T-cell (primary cell): ENCODE measurements at regions not wholly inside any gene's neighbourhood (a gene's known extent, or its start where the extent isn't known, plus 50 kb on each side); places are given as distances from the start of the nearest gene placed in this dataset.

ENCODE experiments used
- ATAC-seq, 4 experiments: fragments of 200-7000 bp in 3 of 4; fragments of 150-1000 bp in 1 of 4; cut with Tn5 transposase; replicated peaks in 1 of 4; 1 replicate in 3 of 4; 2 replicates in 1 of 4; pipeline ENCODE4 v1.10.0; 2021; ENCODE audit warnings: moderate library complexity in 3 of 4, mild to moderate bottlenecking in 2 of 4, moderate number of reproducible peaks in 1 of 4
- CTCF ChIA-PET, 2 donors: fragments of 300-600 bp; sonication (Branson Sonifier 250); formaldehyde crosslinking; loops; one replicate each; lab custom pipeline; 2022; ENCODE audit warnings: antibody characterized with exemption in 2 of 2; lab: Charles Lee
- POLR2A ChIA-PET, 2 donors: fragments of 300-600 bp; sonication (Branson Sonifier 250); formaldehyde crosslinking; loops; one replicate each; lab custom pipeline; 2022; ENCODE audit warnings: antibody characterized with exemption in 2 of 2; lab: Charles Lee
- DNase-seq, 35 experiments: peaks; one replicate each; pipeline versions ENCODE4 v3.0.0 to v3.0.0-alpha.2; 2013 to 2023
- H3K27ac ChIP-seq: one replicate; pipeline ENCODE4 v1.5.1; 2013; ENCODE audit warnings: low read length
- H3K27me3 ChIP-seq, 2 experiments: replicated peaks in 1 of 2; 1 replicate in 1 of 2; 2 replicates in 1 of 2; pipeline versions ENCODE4 v1.6.1 to v1.7.0; 2013; ENCODE audit warnings: low read length in 1 of 2, mixed read lengths in 1 of 2; ENCODE audit not compliant: control insufficient read depth in 2 of 2, insufficient read depth in 2 of 2; ENCODE audit errors: extremely low read depth in 1 of 2
- H3K36me3 ChIP-seq, 2 donors: 1 replicate in 1 of 2; 2 replicates in 1 of 2; pipeline versions ENCODE4 v1.6.1 to v1.7.0; 2013; ENCODE audit warnings: low read length in 1 of 2; ENCODE audit not compliant: control insufficient read depth in 2 of 2, insufficient read depth in 1 of 2; ENCODE audit errors: extremely low read depth in 1 of 2
- H3K4me1 ChIP-seq, 2 experiments: 1 replicate in 1 of 2; 2 replicates in 1 of 2; pipeline versions ENCODE4 v1.6.1 to v1.7.0; 2013; ENCODE audit warnings: low read length in 2 of 2, mixed read lengths in 1 of 2; ENCODE audit not compliant: insufficient read depth in 2 of 2, control insufficient read depth in 1 of 2; ENCODE audit errors: extremely low read depth in 1 of 2
- H3K4me3 ChIP-seq, 2 donors: 1 replicate in 1 of 2; 2 replicates in 1 of 2; pipeline versions ENCODE4 v1.5.1 to v1.7.0; 2013; ENCODE audit warnings: mild to moderate bottlenecking in 2 of 2, low read length in 1 of 2, moderate library complexity in 1 of 2; ENCODE audit not compliant: control insufficient read depth in 1 of 2; ENCODE audit errors: extremely low read depth in 1 of 2
- H3K9me3 ChIP-seq: 2 replicates; pipeline ENCODE4 v1.7.0; 2013
- H3K27ac Mint-ChIP-seq, 2 donors: one replicate each; pipeline ENCODE4 v1.8.0; 2020 to 2021; ENCODE audit warnings: mild to moderate bottlenecking in 2 of 2, mixed read lengths in 2 of 2
- H3K27me3 Mint-ChIP-seq, 2 donors: one replicate each; pipeline ENCODE4 v1.8.0; 2021 to 2022; ENCODE audit warnings: mixed read lengths in 2 of 2
- H3K36me3 Mint-ChIP-seq: one replicate; pipeline ENCODE4 v1.8.0; 2021; ENCODE audit warnings: mixed read lengths
- H3K4me1 Mint-ChIP-seq, 3 donors: one replicate each; pipeline ENCODE4 v1.8.0; 2020 to 2022; ENCODE audit warnings: mixed read lengths in 3 of 3, mild to moderate bottlenecking in 1 of 3
- H3K4me3 Mint-ChIP-seq, 3 donors: one replicate each; pipeline ENCODE4 v1.8.0; 2020 to 2022; ENCODE audit warnings: mild to moderate bottlenecking in 3 of 3, mixed read lengths in 3 of 3, moderate library complexity in 3 of 3
- H3K9me3 Mint-ChIP-seq, 3 donors: one replicate each; pipeline ENCODE4 v1.8.0; 2020 to 2022; ENCODE audit warnings: mixed read lengths in 3 of 3
- WGBS: methylation state at CpG from one replicate; pipeline ENCODE4 v1.1.5; 2013; ENCODE audit warnings: missing lambda C conversion rate; ENCODE audit not compliant: insufficient coverage; 5-methylcytosine and 5-hydroxymethylcytosine counted together

DNA sequence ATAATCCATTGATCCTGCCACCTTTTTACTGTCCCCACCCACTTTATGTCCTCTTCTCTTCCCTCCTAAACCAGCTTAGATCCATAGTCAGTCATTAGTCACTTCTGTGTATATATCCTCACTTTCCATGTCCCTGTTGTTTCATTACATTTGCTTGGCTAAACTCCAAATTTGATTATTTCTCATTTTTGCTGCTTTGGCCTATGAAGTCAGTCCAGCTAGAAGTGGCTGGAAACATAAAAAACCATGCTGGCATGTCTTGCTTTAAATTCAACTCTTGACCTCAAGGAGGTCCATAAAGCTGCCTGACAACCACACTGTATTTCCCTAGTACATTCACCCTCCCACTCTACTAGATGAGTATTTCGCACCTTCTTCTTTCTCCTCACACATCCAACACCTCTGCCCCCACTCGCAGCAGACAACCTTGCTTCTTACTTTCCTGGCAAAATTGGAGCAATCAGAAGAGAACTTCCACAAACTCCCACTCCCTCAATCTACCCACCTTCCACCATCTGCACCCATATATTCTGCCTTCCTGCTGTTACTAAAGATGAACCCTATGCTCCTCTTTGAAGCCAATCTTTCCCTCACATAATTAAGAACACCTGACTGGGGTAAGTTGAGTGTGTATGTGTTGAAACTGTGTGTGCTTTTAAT, 72.1 kb downstream of the ZNF648 start:
- peaks cover 17 to 18% of the 10 kb centered on the region in 2 donors for H3K27me3 Mint-ChIP-seq
- no peaks in the 10 kb centered on the region for H3K36me3 Mint-ChIP-seq
- no peaks in the 10 kb centered on the region for H3K9me3 Mint-ChIP-seq
- no peak overlapping the region for H3K27ac ChIP-seq
- no peak for ATAC-seq
- ChIA-PET POLR2A (no interaction called here), CTCF (no interaction called here)
- H3K27me3 ChIP-seq, result peaks cover 0 to 6% of the 10 kb centered on the region in 2 experiments
- no peaks in the 10 kb centered on the region for H3K9me3 ChIP-seq
- no peaks in the 10 kb centered on the region for H3K4me1 Mint-ChIP-seq
- no peak overlapping the region for H3K4me3 Mint-ChIP-seq
- H3K4me3 ChIP-seq, result no peak overlapping the region
- H3K27ac Mint-ChIP-seq, result no peak overlapping the region
- DNase-seq, result no peak
- WGBS, result 72% methylated on average over 2 of the region's 2 CpGs
- H3K4me1 ChIP-seq, result no peaks in the 10 kb centered on the region
- H3K36me3 ChIP-seq, result no peaks in the 10 kb centered on the region

DNA sequence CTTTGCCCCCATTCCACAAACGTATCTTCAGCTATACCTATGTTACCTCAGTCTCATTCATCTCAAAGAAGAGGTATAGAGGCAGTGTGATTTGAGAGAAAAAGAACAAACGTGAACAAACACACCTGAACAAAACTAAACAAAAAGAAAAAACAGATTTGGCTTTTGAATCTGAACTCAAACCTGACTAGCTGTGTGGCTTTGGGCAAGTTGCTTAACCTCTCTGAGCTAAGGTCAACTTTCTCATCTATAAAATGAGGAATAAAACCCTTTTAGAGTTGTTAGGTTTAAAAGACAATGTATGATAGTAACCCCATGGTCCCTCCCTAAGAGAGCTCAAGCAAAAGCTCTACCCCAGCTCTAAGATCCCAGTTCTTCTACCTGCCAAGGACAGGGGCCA, 73.5 kb downstream of the ZNF648 start:
- Histone ChIP-seq H3K36me3 (no peaks in the 10 kb centered on the region), H3K4me3 (no peak overlapping the region), H3K27me3 (peaks cover 0 to 6% of the 10 kb centered on the region in 2 experiments), H3K4me1 (no peaks in the 10 kb centered on the region), H3K27ac (no peak overlapping the region), H3K9me3 (no peaks in the 10 kb centered on the region)
- DNase-seq, result no peak
- H3K27ac Mint-ChIP-seq, result no peak overlapping the region
- no peaks in the 10 kb centered on the region for H3K9me3 Mint-ChIP-seq
- H3K36me3 Mint-ChIP-seq, result no peaks in the 10 kb centered on the region
- peaks cover 17 to 18% of the 10 kb centered on the region in 2 donors for H3K27me3 Mint-ChIP-seq
- CTCF ChIA-PET, result no interaction called here
- H3K4me3 Mint-ChIP-seq, result no peak overlapping the region
- WGBS, result no CpG with 5 or more reads among the region's 2 CpGs
- POLR2A ChIA-PET, result no interaction called here
- H3K4me1 Mint-ChIP-seq, result no peaks in the 10 kb centered on the region
- ATAC-seq, result no peak

DNA sequence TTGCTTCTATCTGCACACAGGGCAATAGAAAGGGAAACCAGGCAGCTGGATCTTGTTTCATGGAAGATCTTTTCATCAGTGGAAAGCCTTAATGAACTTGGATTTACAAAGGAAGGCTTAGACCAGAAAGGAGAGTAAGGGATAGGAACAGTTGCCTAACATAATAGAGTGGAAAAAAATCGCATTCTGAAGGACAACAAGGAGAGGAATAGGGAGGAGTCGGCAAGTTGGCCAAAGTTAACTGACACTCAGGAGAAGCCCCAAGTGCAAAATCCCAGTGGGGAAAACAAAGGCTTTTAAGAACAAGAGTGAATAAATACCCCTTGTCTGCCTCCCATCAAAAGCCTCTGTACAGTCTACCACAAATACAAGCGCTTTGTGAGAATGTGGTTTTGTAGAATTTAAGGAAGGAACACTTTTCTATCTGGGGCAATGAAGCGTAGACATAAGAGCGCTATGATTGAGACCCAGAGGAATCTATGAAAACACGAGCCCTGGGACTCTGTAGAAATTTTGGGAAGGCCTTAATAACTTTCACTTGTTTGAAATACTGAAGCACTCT, 74.1 kb downstream of the ZNF648 start:
- no peak for DNase-seq
- Mint-ChIP-seq H3K4me3 (no peak overlapping the region), H3K27ac (no peak overlapping the region), H3K27me3 (peaks cover 17 to 22% of the 10 kb centered on the region in 2 donors), H3K9me3 (no peaks in the 10 kb centered on the region), H3K36me3 (no peaks in the 10 kb centered on the region), H3K4me1 (no peaks in the 10 kb centered on the region)
- CTCF ChIA-PET, result no interaction called here
- no peaks in the 10 kb centered on the region for H3K4me1 ChIP-seq
- no peaks in the 10 kb centered on the region for H3K9me3 ChIP-seq
- H3K27ac ChIP-seq, result no peak overlapping the region
- ATAC-seq, result no peak
- peaks cover 0 to 6% of the 10 kb centered on the region in 2 experiments for H3K27me3 ChIP-seq
- 57% methylated on average over 2 of the region's 6 CpGs for WGBS
- POLR2A ChIA-PET, result no interaction called here
- H3K36me3 ChIP-seq, result no peaks in the 10 kb centered on the region
- H3K4me3 ChIP-seq, result no peak overlapping the region

DNA sequence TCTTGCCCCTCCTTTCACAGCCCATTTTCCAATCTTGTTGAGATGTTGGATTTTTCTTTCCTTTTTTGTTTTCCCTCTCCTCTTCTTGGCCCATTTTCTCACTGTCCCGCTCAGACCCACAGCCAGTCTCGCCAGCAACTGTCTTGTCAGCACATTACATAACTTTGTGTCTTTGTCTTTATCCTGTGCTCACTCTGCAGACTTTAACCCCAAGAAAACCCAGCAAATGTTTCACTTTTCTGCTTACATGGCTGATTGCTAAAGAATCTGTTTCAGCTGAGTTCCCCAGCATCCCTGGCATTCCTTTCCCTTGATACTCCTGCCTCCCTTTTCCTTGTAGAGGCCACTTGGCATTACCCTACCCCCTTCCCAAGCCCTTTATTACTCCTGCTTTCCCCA, 74.6 kb downstream of the ZNF648 start:
- no peaks in the 10 kb centered on the region for H3K9me3 Mint-ChIP-seq
- Histone ChIP-seq H3K36me3 (no peaks in the 10 kb centered on the region), H3K4me3 (no peak overlapping the region), H3K27ac (no peak overlapping the region), H3K4me1 (no peaks in the 10 kb centered on the region), H3K27me3 (peaks cover 0 to 6% of the 10 kb centered on the region in 2 experiments), H3K9me3 (no peaks in the 10 kb centered on the region)
- ATAC-seq, result no peak
- ChIA-PET CTCF (no interaction called here), POLR2A (no interaction called here)
- 88% methylated on average over 2 of the region's 2 CpGs for WGBS
- peaks cover 14 to 22% of the 10 kb centered on the region in 2 donors for H3K27me3 Mint-ChIP-seq
- DNase-seq, result no peak
- H3K27ac Mint-ChIP-seq, result no peak overlapping the region
- no peaks in the 10 kb centered on the region for H3K4me1 Mint-ChIP-seq
- H3K4me3 Mint-ChIP-seq, result no peak overlapping the region
- H3K36me3 Mint-ChIP-seq, result no peaks in the 10 kb centered on the region

DNA sequence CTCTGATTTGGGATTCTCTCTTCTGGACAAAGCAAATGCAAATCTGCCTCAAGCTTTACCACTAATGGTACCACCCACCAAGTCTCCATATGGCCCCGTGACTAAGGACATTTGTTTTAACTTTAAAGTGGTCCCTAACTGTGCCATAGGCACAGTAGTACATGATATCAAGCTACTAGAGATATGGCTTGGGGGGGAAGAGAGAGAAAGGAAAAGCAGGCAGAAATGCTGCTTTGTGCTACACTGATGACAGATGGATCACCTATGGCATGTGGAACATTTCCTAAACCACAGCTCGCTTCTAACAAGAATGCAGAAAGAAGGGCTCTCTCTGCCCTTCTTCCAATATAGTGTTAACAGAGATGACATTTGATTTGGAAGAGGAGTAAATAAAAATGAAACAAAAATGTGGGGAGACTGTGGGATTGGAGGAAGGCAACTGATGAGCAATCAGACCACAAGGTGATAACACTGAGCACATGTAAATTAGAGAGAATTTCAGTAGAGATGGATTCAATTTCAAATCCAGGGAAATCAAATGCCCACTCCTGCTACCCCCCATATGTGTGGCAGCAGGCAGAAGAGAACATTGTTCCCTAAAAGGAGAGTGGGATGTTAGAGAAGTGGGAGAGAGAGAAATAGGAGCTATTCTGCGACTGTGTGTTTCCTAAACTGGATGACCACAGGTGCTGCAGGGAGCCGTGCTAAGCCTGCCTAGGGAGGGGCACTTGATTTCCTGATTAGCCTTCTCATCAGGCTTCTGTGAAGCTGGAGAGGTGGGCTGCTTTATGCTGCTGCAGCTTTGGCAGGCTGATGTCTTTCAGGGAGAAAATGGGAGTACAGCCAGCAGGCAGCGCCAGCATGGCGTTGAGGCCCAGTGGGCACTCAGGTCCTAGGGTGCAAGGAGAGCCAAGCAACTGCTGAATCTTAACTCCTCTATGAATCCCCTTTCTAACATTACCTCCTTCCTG, 75.3 kb downstream of the ZNF648 start:
- POLR2A ChIA-PET, result no interaction called here
- DNase-seq, result no peak
- no peaks in the 10 kb centered on the region for H3K4me1 Mint-ChIP-seq

DNA sequence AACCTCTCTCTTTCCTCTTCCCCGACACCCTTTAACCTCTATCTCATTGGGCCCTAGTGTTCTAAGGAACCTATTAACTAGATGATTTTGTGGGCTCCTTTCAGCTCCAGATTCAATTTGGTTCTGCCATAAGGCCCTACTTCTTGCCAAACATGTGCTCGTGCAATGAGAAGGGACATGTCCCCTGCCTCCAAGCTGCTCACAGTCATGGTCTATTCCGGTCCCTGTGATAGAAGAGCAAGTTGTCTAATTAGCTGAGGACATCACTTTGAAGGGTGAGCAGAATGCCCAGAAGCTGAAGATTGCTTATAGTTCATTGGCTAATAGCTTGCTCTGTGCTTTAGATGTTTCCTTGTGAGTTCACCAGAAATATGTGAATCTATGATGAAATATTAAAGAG, 76.2 kb downstream of the ZNF648 start:
- Histone ChIP-seq H3K27ac (no peak overlapping the region), H3K36me3 (no peaks in the 10 kb centered on the region), H3K9me3 (no peaks in the 10 kb centered on the region), H3K4me1 (no peaks in the 10 kb centered on the region), H3K27me3 (peaks cover 0 to 2% of the 10 kb centered on the region in 2 experiments), H3K4me3 (no peak overlapping the region)
- Mint-ChIP-seq H3K9me3 (no peaks in the 10 kb centered on the region), H3K27me3 (peaks cover 14 to 22% of the 10 kb centered on the region in 2 donors), H3K36me3 (no peaks in the 10 kb centered on the region), H3K27ac (no peak overlapping the region), H3K4me1 (no peaks in the 10 kb centered on the region), H3K4me3 (no peak overlapping the region)
- ChIA-PET CTCF (no interaction called here), POLR2A (no interaction called here)
- DNase-seq (no peak), ATAC-seq (no peak)
- 86% methylated on average over 3 of the region's 3 CpGs for WGBS

More for the DNA sequence above, 75.3 kb downstream of the ZNF648 start:
- H3K9me3 Mint-ChIP-seq, result no peaks in the 10 kb centered on the region
- Histone ChIP-seq H3K36me3 (no peaks in the 10 kb centered on the region), H3K9me3 (no peaks in the 10 kb centered on the region), H3K27me3 (peaks cover 0 to 6% of the 10 kb centered on the region in 2 experiments), H3K4me1 (no peaks in the 10 kb centered on the region), H3K27ac (no peak overlapping the region), H3K4me3 (no peak overlapping the region)
- ATAC-seq, result no peak
- no peak overlapping the region for H3K27ac Mint-ChIP-seq
- no peaks in the 10 kb centered on the region for H3K36me3 Mint-ChIP-seq
- CTCF ChIA-PET, result no interaction called here
- H3K27me3 Mint-ChIP-seq, result peaks cover 14 to 22% of the 10 kb centered on the region in 2 donors
- H3K4me3 Mint-ChIP-seq, result no peak overlapping the region
- WGBS, result 69% methylated on average over 4 of the region's 6 CpGs
